HG03039 (cell line): ENCODE measurements at regions not wholly inside any gene's neighbourhood (a gene's known extent, or its start where the extent isn't known, plus 50 kb on each side); places are given as distances from the start of the nearest gene placed in this dataset.
"Not testable (repeated sequence)": the region's sequence is repeated elsewhere in the genome, so short reads cannot be mapped to it uniquely, and the experiment has no call there.

ENCODE experiments used
- ATAC-seq: cut with Tn5 transposase; IDR thresholded peaks from one replicate; pipeline ENCODE4 v1.9.1; 2021; ENCODE audit warnings: mild to moderate bottlenecking, moderate library complexity; ENCODE audit not compliant: unreplicated experiment

GRCh38 chr1:38516560-38516959 is 343.0 kb downstream of the RRAGC start:
- no peak for ATAC-seq

DNA sequence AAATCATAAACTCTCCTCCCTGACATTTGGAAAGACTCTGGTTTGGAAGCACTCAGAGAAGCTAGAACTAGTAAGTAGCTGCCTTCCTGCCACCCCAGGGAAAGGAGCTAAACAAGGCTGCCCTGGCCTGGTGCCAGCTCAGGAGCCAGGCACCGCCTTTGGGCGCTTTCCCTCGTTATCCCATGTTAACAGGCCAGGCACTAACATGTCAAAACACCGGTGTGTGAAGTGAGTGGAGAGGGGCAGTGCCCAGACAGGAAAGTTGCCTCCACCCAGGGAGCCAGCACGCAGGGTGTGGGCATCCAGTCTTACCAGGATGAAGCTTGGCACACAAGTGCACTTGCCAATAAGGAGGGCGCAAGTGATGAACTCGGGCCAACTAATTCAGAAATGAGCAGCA is 346.8 kb downstream of the RRAGC start:
- ATAC-seq, result no peak

DNA sequence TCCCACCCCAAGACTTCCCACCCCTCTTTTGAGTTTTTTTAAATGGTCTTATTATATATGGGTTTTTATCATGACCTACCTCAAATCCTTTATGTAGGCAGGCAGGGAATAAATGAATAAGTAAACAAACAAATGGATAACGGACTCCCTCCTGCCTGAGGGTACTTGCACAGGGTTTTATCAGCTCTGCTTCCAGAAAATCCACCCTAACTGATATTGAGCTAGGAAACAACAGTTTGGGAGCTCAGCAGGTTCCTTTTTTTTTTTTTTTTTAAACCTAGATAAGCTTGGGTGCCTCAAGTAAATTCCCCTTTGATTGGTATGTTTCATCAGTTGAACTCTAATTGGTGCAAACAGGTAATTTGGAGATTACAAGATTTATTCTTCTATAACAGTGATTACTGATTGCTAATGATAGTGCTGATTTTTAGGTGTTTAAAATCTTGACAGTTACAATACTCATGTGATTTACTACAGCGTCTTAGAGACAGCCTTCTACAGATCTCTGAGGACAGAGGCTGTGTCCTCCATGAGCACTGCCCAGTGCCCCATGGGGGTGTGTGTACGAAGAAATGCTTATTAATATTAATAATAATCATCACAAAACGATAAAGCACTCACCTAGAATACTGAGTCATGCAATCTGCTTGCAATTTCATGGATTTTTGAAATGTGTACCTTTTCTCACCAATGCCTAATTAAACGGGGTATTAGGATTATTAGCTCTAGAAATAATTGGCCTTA is 347.4 kb downstream of the RRAGC start:
- no peak for ATAC-seq

DNA sequence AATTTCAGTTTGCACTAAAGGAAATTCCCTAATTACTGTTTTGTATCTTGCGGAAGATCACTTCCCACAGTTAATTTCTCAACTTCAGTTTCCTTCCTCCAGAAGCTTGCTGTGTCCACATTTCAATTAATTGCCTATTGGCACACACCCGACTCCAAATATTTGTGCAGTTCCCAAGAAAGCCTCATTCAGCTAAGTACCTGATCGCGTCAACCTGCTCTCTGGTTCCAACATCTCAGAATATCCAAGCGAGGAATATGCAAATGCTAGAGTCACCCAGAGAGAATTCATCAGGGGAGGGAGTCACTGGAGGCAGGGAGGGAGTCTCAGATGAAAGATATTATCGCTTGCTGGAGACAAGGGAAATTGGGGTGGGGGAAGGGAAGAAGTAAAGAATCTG is 351.3 kb downstream of the RRAGC start:
- ATAC-seq, result no peak

DNA sequence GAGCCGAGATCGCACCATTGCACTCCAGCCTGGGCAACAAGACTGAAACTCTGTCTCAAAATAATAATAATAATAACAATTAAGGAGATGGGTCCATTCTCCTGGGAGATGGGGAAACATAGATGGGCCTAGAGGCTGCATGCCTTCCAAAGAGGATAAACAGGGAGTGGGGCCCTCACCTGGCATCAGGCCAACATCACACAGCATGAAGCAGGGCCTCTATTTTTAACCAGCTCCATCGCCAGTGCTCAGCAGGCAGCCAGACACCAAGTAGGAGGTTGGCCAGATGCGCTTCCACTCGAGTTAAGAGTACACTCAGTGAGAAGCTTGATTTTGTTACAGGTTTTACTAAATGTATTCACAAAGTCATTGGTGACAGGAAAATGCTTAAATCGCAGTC is 352.0 kb downstream of the RRAGC start:
- no peak for ATAC-seq

DNA sequence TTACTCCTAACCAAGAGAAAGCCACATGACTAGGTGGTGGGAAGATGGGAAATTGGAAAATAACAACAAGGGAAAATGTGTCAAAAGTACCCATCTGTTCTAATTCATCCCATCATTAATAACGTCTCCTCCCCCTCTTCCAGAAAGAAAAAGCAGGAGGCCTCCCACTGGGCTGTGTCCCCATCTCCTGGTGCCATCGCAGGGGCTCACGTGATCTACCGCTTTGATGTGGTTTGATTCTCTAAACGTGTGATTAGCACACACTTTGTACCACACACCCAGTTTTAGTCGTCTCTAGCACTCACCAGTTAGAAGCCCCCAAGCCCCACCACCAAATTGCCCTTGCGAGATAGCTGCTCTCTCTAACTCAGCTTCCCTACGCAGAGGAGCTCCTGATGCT is 353.6 kb downstream of the RRAGC start:
- no peak for ATAC-seq

- ATAC-seq, result no peak
These were observed 356.8 kb downstream of the RRAGC start for GRCh38 chr1:38502758-38503157.

DNA sequence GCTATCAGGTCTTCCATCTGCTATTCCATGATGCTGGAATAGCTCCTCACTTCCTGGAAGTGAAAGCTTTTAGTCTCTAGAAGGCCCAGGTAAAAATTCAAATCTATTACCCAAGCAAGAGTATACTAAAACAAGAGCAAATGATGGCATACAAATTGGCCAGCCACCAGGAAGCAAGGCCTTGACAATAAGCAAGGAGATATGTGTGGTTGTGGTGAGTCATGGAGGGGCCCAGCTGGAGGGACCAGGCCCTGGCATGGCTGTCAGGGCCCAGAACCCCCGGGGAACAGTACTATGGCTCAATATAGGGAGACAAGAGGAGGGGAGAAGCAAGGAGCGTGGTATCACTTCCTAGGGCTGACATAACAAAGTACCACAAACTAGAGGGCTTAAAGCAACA is 358.7 kb downstream of the RRAGC start:
- no peak for ATAC-seq

DNA sequence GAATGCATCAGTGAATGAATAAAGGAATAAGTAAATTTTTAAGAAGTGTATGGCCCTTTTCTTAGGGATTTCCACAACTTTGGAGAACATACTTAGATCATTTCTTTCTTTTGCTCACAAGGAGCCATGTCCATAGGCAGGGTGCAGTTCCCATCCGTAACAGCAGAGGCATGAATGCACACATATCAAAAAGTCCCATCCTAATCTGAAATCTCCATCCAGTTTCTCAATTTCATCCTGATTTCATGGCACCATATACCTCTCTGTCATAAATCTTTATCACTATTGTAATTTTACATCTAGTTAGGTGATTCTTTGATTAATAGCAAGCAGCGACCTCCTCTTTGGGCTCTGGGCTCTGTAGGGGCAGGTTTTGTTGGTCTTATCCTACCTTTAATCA is 359.2 kb downstream of the RRAGC start:
- no peak for ATAC-seq

GRCh38 chr1:38498686-38499085 is 360.9 kb downstream of the RRAGC start:
- no peak for ATAC-seq

DNA sequence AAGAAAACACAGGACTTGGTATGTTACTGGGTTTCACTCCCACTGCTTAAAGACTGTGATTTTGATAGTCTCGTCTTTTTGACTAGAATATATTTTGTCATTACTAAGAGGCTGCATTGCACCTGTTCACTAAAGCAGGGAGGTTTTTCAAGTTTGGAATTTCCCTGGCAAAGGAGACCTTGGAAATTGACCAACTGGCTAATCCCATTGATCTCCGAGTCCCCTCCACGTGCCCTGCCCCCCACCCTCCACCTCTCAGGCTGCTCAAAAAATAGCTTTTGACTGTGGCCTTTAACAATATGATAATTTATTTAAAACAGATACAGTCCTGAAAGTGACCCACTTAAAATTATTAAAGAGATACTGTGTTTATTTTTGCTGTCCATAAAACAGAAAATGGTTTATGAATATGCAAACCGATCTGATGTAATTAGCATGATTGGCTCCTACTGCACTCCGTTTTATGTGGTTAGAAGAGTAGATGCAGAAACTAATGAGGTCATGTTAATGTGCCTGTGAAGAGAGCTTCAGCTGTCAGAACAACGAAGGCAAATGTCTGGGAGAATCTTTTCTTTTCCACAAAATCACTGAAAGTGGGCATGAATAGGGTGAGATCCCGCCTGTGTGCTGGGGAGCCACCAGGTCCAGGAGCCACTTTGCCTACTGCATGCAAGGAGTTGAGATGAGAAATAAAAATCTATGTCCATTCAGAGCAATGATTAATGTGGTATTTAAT is 361.5 kb downstream of the RRAGC start:
- ATAC-seq, result no peak

- not testable (repeated sequence) for ATAC-seq
These were observed 366.3 kb downstream of the RRAGC start for GRCh38 chr1:38493306-38493705.

GRCh38 chr1:38489844-38490270 is 369.7 kb downstream of the RRAGC start:
- ATAC-seq, result no peak

- no peak for ATAC-seq
These were observed 371.2 kb downstream of the RRAGC start for GRCh38 chr1:38488162-38488898.

- no peak for ATAC-seq
These were observed 372.2 kb downstream of the RRAGC start for GRCh38 chr1:38487396-38487795.

- ATAC-seq, result no peak
These were observed 373.5 kb downstream of the RRAGC start for GRCh38 chr1:38486085-38486484.

- ATAC-seq, result no peak
These were observed 377.4 kb downstream of the RRAGC start for GRCh38 chr1:38481871-38482826.

DNA sequence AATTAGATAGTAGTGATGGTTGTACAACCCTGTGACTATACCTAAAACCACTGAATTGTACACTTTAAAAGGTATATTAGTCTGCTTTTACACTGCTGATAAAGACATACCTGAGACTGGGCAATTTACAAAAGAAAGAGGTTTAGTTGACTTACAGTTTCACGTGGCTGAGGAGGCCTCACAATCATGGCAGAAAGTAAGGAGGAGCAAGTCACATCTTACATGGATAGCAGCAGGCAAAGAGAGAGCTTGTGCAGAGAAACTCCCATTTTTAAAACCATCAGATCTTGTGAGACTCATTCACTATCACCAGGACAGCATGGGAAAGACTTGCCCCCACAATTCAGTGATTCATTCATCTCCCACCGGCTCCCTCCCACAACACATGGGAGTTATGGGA is 379.9 kb downstream of the RRAGC start:
- not testable (repeated sequence) for ATAC-seq

- ATAC-seq, result no peak
These were observed 381.8 kb downstream of the RRAGC start for GRCh38 chr1:38477811-38478210.

GRCh38 chr1:38476850-38477178 is 382.8 kb downstream of the RRAGC start:
- ATAC-seq, result no peak
